ENCODE measurements at regions not wholly inside any gene's neighbourhood (a gene's known extent, or its start where the extent isn't known, plus 50 kb on each side); places are given as distances from the start of the nearest gene placed in this dataset.

DNA sequence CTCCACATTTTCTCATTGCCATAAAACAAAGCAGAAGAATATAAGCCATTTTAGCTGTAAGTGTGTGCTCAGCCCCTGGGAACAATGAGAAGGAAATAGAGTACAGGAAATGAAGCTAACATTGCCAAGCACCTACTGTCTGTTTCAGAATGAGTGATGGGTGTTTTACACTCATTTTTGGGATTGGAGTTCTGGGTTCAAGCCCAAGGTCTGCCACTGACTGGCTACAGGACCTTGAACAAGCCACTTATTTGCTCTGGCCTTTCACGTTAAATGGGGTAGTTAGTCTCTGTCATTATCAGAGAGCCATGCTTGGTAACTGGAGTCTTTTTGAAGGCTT lies 80.7 kb upstream of the KAZN start:
- H3K9me3 Mint-ChIP-seq: no peaks in the 10 kb centered on the region
- no peak overlapping the region for H3K4me3 Mint-ChIP-seq
- H3K27me3 Mint-ChIP-seq (ENCODE audit: low read depth): no peaks in the 10 kb centered on the region
- TF ChIP-seq, protein P1, sequence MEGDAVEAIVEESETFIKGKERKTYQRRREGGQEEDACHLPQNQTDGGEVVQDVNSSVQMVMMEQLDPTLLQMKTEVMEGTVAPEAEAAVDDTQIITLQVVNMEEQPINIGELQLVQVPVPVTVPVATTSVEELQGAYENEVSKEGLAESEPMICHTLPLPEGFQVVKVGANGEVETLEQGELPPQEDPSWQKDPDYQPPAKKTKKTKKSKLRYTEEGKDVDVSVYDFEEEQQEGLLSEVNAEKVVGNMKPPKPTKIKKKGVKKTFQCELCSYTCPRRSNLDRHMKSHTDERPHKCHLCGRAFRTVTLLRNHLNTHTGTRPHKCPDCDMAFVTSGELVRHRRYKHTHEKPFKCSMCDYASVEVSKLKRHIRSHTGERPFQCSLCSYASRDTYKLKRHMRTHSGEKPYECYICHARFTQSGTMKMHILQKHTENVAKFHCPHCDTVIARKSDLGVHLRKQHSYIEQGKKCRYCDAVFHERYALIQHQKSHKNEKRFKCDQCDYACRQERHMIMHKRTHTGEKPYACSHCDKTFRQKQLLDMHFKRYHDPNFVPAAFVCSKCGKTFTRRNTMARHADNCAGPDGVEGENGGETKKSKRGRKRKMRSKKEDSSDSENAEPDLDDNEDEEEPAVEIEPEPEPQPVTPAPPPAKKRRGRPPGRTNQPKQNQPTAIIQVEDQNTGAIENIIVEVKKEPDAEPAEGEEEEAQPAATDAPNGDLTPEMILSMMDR (IDR thresholded peaks at IDR 0.05; ENCODE audit: unreplicated experiment in 3 of 3): no peak
- peak overlapping the region in 2 of 3 experiments; percentile 57 to 73 for H3K27ac Mint-ChIP-seq
- H3K4me1 Mint-ChIP-seq: peaks cover 54% of the 10 kb centered on the region
- no peaks in the 10 kb centered on the region for H3K36me3 Mint-ChIP-seq (ENCODE audit: low read depth)

- Mint-ChIP-seq H3K36me3 (ENCODE audit: low read depth) (no peaks in the 10 kb centered on the region), H3K4me1 (peaks cover 55% of the 10 kb centered on the region)
Observed at GRCh38 chr1:14519976-14520375, 78.5 kb upstream of the KAZN start.

DNA sequence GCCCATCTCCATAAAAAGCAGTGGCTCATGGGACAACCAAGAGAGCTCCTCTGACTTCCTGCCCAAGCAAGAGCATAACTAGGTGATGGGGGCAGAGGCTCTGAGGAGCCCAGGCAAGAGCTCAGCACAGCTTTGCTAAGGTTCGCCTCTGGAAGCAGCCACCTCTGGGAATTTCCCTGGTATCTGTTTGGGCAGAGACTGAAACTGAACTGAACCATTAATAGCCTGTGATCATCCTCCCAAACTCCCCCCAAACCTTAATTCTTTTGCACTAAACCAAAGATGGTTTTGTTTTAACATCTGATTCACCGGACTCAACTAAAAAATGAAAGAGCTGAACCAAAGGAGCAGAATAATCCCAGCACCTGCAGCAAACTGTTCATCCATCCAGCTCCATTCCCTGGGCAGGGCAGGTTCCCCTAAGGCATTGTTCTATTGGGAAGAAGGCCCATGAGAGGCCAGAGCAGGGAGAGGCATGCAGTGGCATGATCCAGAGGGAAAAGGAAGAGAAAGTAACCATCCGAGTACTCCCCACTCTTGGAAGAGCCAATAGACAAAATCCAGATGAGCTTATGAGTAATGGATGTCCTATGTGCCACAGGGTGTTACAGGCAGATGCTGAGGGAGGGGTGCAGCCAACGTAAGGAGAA lies 77.8 kb upstream of the KAZN start:
- TF ChIP-seq, protein P1 (IDR thresholded peaks at IDR 0.05; ENCODE audit: unreplicated experiment in 3 of 3): no peak
- H3K36me3 Mint-ChIP-seq (ENCODE audit: low read depth): no peaks in the 10 kb centered on the region
- peak overlapping the region in 2 of 3 experiments; percentile 72 to 78 for H3K27ac Mint-ChIP-seq
- peaks cover 8% of the 10 kb centered on the region for H3K27me3 Mint-ChIP-seq (ENCODE audit: low read depth)
- no peaks in the 10 kb centered on the region for H3K9me3 Mint-ChIP-seq
- H3K4me1 Mint-ChIP-seq: peaks cover 55% of the 10 kb centered on the region
- H3K4me3 Mint-ChIP-seq: no peak overlapping the region

More at GRCh38 chr1:14519976-14520375, 78.5 kb upstream of the KAZN start:
- Mint-ChIP-seq H3K27ac (peak overlapping the region in 1 of 3 experiments; percentile 78), H3K4me3 (no peak overlapping the region), H3K9me3 (no peaks in the 10 kb centered on the region), H3K27me3 (ENCODE audit: low read depth) (peaks cover 8% of the 10 kb centered on the region)
- TF ChIP-seq, protein P1 (IDR thresholded peaks at IDR 0.05; ENCODE audit: unreplicated experiment in 3 of 3): no peak

DNA sequence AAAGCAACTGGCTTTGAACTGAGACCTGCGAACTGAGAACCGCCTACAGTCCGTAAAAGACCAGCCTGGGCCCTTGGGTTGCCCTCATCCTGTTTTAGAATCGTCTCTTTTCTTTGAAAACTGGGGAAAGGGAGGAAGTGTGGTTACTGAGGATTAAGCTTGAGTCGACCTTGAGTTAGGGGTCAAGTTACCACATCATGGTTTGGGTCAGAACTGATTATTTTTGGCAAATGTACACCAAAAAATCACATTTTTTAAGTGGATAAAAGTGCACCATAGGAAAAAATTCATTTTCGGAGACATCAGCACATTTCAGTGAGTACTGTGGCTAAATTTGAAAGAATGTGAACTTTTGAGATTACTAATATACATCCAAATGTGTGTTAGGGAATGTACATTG lies 76.9 kb upstream of the KAZN start:
- TF ChIP-seq, protein P1 (IDR thresholded peaks at IDR 0.05; ENCODE audit: unreplicated experiment in 3 of 3): no peak
- Mint-ChIP-seq H3K9me3 (no peaks in the 10 kb centered on the region), H3K27ac (peak overlapping the region; percentile 39 to 71 (median 68)), H3K27me3 (ENCODE audit: low read depth) (peaks cover 8% of the 10 kb centered on the region), H3K4me1 (peaks cover 55% of the 10 kb centered on the region), H3K36me3 (ENCODE audit: low read depth) (no peaks in the 10 kb centered on the region), H3K4me3 (no peak overlapping the region)

GRCh38 chr1:14522077-14522925 lies 76.2 kb upstream of the KAZN start:
- TF ChIP-seq, protein P1 (IDR thresholded peaks at IDR 0.05; ENCODE audit: unreplicated experiment in 3 of 3): no peak
- H3K4me3 Mint-ChIP-seq: no peak overlapping the region
- H3K36me3 Mint-ChIP-seq (ENCODE audit: low read depth): no peaks in the 10 kb centered on the region
- peaks cover 8% of the 10 kb centered on the region for H3K27me3 Mint-ChIP-seq (ENCODE audit: low read depth)
- no peaks in the 10 kb centered on the region for H3K9me3 Mint-ChIP-seq
- peak overlapping the region; percentile 39 to 71 (median 68) for H3K27ac Mint-ChIP-seq
- H3K4me1 Mint-ChIP-seq: peaks cover 50% of the 10 kb centered on the region
